GM23248 (cell line): ENCODE measurements at regions not wholly inside any gene's neighbourhood (a gene's known extent, or its start where the extent isn't known, plus 50 kb on each side); places are given as distances from the start of the nearest gene placed in this dataset.

Experiments
- EZH2 ChIP-seq: fragments of 200-600 bp; sonication (generic); IDR thresholded peaks from 2 replicates; pipeline ENCODE4 v1.6.1; 2018; ENCODE audit warnings: antibody characterized with exemption, mild to moderate bottlenecking; ENCODE audit not compliant: insufficient read depth, poor library complexity, severe bottlenecking
- EZH2phosphoT487 ChIP-seq: fragments of 200-600 bp; sonication (generic); IDR thresholded peaks from 2 replicates; pipeline ENCODE4 v1.6.1; 2018; ENCODE audit warnings: antibody characterized with exemption, moderate library complexity, mild to moderate bottlenecking, low read depth; ENCODE audit not compliant: insufficient read depth

DNA sequence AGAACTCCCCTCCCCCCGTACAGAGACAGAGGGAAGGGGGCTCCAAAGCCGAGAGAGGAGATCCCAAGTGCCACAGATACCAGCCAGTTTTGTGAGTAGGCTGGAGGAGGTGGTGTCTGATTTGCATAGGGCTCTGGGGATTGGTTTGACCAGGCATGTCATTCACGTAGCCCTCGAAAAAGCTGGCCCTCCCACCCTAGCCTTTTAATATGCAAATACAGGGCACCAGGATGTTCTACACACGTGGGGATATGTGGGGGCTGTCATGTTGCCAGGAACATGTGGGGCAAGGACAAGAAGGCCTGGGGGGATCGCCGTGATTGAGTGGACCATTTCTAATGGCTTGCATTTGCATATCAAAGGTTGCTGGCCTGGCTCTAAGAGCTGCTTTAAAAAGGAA, 272.9 kb downstream of the PPP1R2C start:
- TF ChIP-seq EZH2 (no peak), EZH2phosphoT487 (no peak)
